Activated CD8-positive, alpha-beta memory T cell treated with anti-CD3 and anti-CD28 coated beads for 36 hours (primary cell): ENCODE measurements at regions not wholly inside any gene's neighbourhood (a gene's known extent, or its start where the extent isn't known, plus 50 kb on each side); places are given as distances from the start of the nearest gene placed in this dataset.

Experiments
- CTCF ChIA-PET: fragments of 350-600 bp; sonication (Branson Sonifier 250); formaldehyde crosslinking; loops from one replicate; lab custom pipeline; 2021; ENCODE audit warnings: antibody characterized with exemption; lab: Charles Lee
- POLR2A ChIA-PET: fragments of 350-600 bp; sonication (Branson Sonifier 250); formaldehyde crosslinking; loops from one replicate; lab custom pipeline; 2021; ENCODE audit warnings: antibody characterized with exemption; lab: Charles Lee

DNA sequence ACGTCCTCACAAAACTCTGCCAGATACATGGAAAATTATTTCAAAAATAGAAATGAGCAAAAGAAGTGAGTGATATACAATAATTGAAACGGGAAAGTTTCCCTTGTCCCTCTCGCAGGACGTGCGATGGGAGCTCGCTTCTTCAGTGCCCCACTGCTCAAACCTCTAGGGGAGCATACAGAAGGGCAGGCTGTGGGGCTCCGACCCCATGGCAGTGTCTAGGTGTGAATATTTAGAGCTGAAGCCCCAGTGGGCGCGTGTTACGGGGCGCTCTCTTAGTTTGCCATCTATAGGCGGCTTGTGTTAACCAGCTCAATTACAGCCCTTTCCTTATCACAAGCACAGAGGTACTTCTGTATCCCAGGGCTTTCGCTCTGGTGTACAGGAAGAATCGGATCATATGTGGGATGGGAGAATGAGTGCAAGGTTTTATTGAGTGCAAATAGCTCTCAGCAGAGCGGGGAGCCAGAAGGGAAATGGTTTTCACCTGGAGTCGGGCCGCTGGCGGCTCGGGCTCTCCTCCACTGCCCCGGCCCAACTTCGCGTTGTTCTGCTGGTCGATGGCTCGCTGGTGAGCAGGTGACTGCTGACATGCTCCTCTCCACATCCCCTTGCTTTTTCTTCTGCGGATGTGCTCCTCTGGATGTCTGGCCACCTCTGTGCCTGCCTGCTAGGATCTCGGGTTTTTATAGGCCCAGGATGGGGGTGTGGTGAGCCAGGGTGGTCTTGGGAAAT, 334.0 kb upstream of the PTPRD start:
- ChIA-PET CTCF (no interaction called here), POLR2A (no interaction called here)

DNA sequence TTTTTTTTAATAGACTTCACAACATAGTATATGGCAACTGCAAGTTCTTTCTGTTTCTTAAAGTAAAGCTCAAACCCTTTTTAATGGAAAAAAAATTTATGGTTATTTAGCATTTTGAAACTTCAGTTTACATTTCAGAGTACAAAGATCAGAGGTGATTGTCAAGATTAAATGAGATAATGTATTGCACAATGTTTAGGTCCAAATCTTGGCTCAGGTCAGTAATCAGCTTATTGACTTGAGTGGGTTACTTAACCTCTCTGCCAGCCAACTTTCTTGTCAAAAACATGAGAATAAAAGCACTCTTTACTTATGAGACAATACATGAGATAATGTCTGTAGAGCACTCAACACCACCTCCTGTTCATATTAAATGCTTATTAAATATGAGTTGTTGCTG, 345.1 kb upstream of the PTPRD start:
- CTCF ChIA-PET, result interaction anchor here (0.6 kb wide), 1 partner anchor 743 kb away, joined by 5 read pairs; no protein-coding TSS in a partner anchor
- POLR2A ChIA-PET, result no interaction called here

DNA sequence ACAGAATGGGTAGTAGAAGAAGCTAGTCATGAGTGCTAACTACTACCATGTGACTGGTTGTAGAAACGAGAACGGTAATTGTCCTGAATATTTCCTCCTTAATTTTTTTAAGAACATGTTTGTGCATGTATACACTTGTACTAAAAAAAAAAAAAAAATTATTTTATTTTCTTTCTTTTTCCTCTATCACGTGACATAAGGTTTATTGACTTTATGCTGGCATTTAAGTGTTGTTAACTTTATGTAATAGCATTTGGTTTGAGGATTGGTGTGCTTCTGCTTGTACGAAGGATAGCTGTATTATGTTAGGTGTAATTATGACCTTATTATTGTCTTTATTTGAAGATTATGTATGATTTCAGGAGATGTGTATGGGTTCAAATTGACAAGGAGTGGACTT, 349.1 kb upstream of the PTPRD start:
- ChIA-PET POLR2A (no interaction called here), CTCF (interaction anchor here (0.7 kb wide), 1 partner anchor 1583 kb away, joined by 3 read pairs; no protein-coding TSS in a partner anchor)

DNA sequence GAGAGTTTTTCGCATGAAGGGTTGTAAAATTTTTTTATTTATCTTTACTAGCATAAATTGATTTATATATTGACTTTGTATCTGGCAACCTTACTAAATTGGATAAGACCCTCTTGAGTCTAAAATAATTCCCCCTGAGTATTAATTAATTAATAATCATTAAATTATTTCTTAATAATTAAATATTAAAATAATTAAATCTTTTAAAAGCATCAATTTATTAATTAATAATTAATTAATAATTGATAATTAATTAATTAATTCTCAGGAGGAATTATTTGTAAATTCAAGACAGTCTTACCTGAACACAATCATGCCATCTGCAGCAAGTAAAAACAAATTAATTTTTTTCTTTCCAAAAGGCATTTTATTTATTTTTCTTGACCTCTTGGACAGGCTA, 370.4 kb upstream of the PTPRD start:
- ChIA-PET CTCF (no interaction called here), POLR2A (no interaction called here)

DNA sequence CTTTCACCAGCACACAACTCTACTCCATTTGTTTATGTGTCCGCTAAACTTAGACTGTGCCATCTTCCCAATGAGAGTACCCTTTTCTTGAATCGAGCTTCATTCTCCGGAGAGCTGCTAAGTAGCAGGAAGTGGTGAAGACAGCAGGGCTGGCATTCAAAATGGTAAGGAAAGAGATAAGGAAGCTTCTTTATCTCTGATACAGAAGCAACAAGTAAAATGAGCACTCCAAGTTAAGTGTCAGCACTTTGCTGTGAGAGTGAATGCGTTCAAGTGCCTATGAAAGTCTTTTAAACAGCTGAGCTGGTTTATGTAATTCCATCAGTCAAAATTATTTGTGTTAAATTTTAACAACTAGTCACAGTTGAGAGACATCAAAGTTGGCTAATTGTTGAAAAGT, 386.8 kb upstream of the PTPRD start:
- POLR2A ChIA-PET, result no interaction called here
- CTCF ChIA-PET, result no interaction called here

DNA sequence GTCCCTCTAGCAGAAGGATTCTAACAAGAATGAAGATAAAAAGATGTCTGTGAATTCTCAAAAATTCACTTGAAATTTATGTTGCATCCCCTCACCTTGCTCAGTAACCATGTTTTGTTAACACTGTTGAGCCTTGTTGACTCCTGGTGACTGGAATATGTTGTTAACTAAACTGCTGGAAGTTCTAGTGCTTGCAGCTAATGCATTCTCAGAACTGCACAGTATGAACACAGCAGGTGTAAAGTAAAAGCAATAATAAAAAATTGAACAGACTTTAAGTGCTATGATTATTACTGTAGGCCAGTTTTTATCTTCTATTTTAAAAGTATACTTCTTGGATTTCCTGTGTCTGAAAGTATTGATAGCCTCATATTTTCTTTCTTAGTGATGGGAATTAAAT, 388.7 kb upstream of the PTPRD start:
- CTCF ChIA-PET, result no interaction called here

DNA sequence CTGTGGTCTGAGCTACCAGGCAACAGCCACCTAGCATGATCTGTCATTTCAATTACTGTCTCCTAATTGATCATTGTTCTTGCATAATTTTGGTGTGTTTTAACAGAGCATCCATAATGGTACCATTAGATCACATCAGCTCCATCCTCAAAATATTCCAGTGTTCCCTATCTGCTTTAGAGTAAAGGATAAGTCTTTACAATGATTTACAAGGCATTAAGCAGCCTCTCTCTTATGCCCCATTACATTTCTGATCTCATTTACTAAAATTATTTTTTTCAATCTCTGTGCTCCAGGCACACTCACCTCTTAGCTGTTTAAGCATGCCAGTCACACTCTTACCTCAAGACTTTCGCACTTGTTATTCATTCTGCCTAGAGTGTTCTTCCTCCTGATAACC, 389.9 kb upstream of the PTPRD start:
- ChIA-PET POLR2A (no interaction called here), CTCF (no interaction called here)

More for the DNA sequence above, 388.7 kb upstream of the PTPRD start:
- POLR2A ChIA-PET, result no interaction called here

DNA sequence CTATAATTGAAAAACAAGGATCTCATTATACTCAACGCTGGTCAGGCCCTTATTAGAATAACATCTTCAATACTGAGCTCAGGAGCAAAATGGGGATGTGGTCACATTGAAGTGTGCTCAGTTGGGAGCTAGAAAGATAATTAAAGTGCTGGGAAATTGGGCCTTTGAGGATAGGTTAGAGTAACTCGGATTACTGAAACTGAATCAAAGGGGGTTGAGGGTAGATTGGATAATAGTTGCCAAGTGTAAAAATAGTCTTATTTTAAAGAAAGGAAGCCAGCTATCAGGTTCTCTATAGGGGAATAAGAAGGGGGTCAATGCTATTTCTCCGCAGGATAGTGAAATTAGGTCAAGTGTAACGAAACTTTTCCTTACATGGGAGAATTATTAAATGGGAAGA, 391.0 kb upstream of the PTPRD start:
- ChIA-PET POLR2A (no interaction called here), CTCF (no interaction called here)

DNA sequence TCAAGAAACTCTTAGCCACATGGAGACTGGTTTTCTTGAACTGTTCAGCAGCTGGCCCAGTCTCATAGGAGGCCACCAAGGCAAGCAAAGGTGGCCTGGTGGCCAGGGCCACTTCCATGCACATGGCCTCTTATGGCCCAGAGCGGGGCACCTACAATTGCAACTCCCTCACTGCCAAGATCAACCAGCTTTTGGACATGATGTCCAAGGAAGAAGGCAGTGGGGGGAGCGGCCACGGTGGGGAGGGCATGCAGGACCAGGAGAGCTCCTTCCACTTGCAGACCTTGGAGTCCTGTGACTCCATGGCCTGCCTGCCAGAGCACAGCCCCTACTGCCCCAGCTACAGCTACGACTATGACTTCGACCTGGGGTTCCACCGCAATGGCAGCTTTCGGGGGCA, 398.9 kb upstream of the PTPRD start:
- ChIA-PET CTCF (no interaction called here), POLR2A (no interaction called here)

DNA sequence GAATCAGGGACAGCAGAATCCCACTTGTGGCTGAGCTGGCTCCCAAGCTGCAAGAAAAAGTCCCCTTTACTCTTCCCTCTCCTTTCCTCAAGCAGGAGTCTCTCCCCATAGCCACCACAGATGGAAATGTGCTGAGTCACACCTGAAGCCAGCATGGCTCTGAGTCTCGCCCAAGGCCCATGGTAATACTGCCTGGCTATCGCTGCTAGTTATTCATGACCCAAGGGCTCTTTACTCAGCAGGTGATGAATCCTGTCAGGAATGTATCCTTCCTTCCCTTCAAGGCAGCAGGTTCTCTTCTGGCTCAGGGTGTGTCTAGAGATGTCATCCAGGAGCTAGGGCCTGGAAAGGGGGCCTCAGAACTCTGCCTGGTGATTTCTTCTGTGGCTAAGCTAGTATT, 403.3 kb upstream of the PTPRD start:
- ChIA-PET CTCF (no interaction called here), POLR2A (no interaction called here)

DNA sequence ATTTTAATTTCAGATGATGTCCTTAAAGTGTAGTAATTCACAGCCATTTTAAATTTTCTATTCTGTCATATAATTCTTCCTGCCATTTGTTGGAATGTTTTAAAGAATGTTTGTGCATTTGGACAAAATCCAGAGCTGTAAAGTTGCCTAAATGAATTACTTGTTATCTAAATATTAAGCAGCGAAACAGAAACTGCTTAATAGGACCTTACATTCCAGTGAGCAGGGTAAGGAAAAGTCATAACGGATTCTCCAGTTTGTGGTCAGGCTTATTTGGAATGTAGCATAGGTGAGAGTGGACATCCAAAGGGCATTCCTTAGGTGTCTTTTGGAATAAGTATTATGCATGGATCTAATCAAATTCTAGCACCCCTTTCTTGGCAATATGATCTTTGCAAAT, 410.4 kb upstream of the PTPRD start:
- CTCF ChIA-PET, result no interaction called here

DNA sequence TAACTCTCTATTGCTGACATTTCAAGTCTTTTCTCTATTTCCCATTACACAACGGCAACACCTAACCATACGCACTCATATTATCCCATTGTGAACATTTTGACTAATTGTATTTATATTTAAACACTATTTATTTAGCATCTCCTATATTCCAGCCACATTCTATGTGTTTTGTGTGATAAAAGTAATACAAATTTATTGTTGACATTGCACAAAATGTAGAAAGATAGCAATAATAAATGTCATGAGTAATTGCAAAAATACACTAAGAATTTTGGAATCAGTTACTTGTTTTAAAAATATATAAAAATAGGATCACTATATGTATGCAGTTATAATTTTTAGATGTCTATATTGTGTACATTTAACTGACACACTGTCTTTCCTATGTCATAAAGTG, 413.0 kb upstream of the PTPRD start:
- CTCF ChIA-PET, result no interaction called here
- POLR2A ChIA-PET, result no interaction called here

More for the DNA sequence above, 410.4 kb upstream of the PTPRD start:
- POLR2A ChIA-PET, result no interaction called here

DNA sequence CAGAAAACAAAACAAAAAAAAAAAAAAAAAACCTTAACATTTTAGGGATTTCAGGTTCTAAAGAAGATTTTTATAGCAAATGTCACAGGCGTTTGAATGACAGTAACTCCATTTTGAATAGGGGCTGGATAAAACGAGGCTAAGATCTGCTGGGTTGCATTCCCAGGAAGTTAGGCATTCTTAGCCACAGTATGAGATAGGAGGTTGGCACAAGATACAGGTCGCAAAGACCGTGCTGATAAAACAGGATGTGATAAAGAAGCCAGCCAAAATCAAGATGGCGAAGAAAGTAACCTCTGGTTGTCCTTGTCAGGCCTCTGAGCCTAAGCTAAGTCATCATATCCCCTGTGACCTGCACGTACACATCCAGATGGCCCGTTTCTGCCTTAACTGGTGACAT, 425.6 kb upstream of the PTPRD start:
- ChIA-PET CTCF (no interaction called here), POLR2A (no interaction called here)

DNA sequence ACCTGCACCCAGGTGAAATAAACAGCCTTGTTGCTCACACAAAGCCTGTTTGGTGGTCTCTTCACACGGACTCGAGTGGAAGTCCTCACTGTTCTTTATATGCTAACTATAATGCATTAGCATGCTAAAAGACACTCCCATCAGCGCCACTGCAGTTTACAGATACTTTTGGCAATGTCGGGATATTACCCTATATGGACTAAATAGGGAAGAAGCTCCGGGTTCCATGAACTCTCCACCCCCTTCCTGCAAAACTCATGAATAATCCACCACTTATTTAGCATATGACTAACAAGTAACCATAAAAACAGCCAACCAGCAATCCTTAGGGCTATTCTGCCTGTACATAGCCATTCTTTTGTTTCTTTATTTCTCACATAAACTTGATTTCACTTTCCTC, 426.2 kb upstream of the PTPRD start:
- ChIA-PET CTCF (no interaction called here), POLR2A (no interaction called here)

DNA sequence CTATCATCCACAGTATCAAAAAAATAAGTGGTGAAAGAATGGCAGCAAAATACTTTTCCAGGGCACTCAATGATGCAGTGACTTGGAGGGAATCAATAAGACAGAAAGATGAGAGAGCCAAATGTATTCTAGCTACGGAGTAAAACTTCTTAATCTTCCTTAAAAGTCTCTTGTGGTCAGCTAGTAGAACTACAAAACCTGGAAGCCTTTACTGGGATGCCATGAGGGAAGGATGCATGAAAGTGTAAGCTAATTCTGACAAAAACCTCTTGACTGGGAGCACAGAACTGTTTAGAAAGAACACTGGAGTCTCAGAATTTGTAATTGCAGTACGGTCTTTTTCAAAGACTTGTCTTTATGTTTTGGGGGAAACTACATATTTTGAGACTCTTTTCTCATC, 432.8 kb upstream of the PTPRD start:
- POLR2A ChIA-PET, result no interaction called here
- CTCF ChIA-PET, result no interaction called here

DNA sequence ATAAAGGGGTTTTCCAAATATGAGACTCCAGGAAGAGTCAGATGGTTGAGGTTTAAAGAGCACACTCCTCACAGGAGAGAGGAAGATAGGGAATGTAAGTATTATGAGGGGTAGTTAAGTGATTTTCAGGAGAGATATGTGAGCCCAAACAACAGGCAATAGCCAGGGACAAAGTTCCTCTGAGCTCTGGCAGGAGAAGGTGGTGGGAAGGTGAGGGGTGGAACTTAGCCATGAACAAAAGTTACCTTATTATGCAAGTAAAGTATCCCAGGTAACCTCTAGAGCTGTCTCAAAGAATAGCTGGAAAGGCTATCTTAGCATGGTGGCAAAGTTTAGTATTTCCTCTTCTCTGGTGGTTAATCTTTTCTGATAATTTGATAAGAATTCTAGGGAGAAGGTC, 450.5 kb upstream of the PTPRD start:
- ChIA-PET CTCF (no interaction called here), POLR2A (no interaction called here)

DNA sequence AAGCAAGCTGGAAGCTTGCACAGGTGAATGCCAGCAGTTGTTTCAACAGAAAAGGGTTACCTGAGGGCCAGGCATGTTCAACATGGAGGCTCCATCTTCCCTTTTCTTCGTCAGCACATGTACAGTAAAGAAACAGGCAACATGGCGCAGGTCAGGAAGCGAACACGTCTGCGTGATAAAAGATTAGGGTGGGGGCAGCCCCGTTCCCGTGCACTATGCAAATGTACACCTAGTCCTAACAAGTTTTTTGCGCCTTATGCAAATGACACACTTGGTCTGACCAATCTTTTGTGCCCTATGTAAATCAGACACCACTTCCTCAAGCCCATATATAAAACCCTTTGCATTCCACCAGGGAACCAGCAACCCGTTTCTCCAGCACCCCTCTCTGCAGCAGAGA, 452.1 kb upstream of the PTPRD start:
- POLR2A ChIA-PET, result no interaction called here
- CTCF ChIA-PET, result no interaction called here

DNA sequence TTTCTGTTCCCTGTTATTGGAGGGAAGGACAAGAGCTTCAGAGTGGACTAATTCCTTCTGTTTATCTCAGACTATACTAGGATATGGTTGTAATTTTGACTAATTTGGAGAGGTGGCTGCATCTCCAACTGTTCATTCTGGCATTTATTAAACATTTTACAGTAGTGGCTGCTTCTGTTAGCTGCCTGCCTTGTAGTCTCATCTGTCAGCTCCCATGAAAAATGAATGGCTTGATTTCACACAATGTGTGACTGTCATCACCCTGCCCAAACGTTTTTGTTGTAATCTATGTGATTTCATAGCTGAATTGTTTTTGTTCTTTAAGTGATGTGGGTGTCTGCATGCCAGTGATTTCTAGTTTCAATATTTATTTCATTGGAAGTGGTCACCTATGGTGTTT, 459.4 kb upstream of the PTPRD start:
- POLR2A ChIA-PET, result no interaction called here
- CTCF ChIA-PET, result no interaction called here

DNA sequence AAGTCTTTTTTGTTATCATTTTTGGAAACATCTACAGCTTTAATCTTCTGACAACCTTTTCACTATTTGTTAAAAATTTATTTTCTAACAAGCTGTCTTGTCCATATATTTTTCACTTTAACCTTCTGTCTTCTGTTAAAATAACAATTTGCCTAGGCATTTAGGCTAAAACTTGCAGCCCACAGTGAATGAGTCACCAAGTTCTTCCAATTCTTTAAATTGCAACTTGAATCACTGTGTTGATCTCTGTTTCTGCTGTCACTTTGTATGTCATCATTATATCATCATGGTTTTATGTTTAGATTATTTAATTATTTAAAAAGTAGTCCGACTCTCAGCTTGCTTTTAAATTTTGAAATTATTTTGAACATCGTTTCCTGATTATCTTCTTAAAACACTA, 473.8 kb upstream of the PTPRD start:
- POLR2A ChIA-PET, result no interaction called here
- CTCF ChIA-PET, result no interaction called here

DNA sequence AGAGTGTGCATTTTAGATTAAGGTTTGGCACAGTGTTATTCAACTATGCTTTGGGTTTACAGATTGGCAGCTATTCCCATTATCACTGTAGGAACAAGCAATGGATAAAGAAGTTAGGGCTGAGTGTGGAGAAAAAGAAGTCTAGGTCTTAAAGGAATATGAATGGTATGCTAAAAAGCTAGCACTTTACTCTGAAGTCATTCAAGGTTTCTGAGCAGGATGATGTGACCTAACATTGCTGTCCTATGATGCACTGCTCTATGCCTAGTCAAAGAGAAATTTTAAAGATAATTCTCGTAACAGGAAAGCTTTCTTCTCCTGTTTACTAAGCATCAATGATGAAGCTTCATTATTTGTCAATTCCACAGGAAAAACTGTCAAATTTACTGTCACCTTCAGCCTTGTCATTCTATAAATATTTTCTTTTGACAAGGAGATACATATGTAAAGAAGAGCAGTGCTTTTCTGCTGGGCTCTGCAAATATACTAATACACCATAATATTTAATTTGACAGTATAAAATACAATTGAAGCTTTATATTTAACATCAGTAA, 476.1 kb upstream of the PTPRD start:
- ChIA-PET POLR2A (no interaction called here), CTCF (no interaction called here)

DNA sequence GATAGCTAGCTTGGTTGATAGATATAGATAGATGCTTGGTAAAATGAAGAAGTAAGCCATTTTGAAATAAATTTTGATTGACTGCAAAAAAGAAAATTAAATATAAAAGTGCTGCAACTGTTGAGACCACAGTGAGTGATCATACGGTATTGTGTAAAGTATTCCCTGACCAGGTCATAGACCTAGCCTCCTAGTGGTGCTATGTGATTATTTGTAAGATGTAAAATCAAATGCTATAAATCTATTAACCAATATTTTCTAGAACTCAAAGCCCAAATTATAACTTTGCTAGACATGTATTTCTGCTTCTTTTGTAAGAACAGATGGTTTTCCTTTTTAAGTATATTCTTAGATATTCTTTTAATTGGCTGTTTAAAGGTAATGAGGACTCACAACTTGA, 480.2 kb upstream of the PTPRD start:
- CTCF ChIA-PET, result no interaction called here
- POLR2A ChIA-PET, result no interaction called here

DNA sequence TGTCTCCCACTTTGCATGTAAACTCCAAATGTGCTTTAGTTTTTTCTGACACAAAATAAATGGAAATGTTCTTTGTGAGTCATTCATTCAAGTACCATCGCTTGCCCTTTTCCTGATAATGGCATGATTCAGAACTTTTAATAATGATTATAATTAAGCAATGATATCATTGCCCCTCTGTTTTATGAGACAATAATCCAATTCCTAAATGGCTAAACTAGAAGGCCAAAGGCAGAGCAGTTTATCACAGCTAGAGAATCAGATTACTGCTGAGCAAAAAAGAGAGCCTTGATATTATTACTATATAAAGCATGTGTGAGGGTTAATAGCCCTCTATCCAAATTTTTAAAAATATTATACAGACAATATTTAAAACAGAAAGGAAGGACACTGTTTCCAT, 484.2 kb upstream of the PTPRD start:
- POLR2A ChIA-PET, result no interaction called here
- CTCF ChIA-PET, result no interaction called here
